ENCODE measurements at regions not wholly inside any gene's neighbourhood (a gene's known extent, or its start where the extent isn't known, plus 50 kb on each side); places are given as distances from the start of the nearest gene placed in this dataset.

DNA sequence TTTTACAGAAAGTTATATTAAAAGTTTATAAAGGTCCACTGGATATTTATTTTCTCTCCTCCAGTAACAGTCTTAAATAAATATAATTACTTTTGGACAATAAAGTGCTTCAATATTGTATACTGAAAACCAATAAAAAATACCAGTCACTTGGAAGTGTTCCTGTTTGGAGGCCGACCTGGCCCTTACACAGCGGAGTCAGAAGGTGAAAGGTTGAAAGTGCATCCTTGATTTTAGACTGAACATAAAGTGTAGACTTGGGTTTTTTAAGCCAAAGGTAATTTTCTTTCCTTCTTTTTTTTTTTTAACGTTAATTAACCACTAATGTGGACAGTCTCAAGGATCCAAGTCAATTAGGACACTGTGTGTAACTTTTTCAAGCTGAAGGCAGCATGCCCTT, 152.3 kb upstream of the TBX18 start:
- DNase-seq (ENCODE audit: low spot score) = no peak
- TF ChIP-seq CTCF (IDR thresholded peaks at IDR 0.05) = no peak
- ATAC-seq (ENCODE audit: low FRiP score) = no peak

DNA sequence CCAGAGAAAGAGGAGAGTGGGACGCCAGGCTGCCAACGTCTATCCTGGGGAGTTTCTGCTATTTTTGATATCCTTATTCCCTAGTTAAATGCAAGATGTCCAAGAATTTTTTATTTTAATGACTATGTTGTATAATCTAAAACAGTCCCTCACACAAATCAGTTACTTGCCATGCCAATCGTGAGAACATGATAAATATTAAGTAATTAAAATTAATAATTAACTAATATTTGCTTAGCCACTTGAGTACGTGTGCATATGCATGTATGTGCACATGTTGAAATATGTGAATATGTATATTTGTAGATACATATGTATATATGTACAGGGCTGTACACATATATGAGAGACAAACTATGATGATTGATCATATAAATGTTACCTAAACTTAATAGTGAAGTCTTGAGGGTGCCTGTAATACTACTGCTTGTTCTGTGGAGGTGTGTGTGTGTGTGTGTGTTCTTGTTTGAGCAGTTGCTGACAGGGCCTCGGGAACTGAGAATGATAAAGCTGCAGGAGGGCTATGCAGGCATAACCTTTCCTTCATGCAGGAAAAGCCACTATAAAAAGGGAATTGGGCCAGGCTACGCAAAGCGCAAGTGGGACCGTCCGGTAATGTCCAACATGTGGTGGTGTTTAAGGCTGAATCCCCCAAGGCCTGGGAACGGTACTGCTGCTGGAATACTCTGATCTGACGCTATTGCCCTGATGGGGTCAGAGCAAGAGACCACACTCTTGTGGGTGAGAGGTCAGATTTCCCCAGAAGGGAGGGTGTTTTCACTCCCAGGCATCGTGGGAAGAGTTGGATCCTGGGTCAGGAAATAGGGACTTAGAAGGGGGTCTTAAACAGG, 148.3 kb upstream of the TBX18 start:
- TF ChIP-seq CTCF (IDR thresholded peaks at IDR 0.05) = no peak
- DNase-seq (ENCODE audit: low spot score) (no peak), ATAC-seq (ENCODE audit: low FRiP score) (no peak)

DNA sequence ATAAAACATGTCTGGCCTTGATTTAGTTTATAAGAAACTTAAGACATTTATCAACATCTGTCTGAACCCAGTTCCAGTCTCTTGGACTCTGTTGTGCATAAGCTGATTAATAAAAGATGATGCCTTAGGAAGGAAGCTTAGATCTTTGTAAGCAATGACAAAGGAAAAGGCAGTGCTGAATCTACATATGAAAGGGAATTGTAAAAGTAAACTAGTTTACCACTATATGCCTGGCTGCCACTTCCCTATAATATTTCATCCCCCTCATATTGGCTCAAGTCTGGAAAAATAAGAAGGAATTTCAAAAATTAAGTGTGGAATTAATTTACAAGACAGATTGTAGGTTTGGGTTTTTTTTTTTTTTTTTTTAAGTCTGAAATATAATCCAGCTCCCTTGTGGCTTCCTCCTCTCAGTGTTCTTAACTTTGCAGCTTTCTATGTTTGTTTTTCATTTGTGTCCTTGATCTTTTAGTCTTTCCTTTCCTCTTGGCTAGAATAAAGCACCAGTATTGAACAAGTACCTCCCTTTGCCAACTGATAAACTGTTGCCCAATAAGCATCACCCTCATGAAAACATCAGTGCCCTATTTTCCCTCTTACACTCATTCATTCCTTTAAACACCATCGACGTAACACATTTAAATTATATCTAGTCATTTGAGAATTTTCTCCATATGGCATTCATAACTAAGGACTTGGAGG, 146.7 kb upstream of the TBX18 start:
- ATAC-seq (ENCODE audit: low FRiP score) (no peak), DNase-seq (ENCODE audit: low spot score) (no peak)
- TF ChIP-seq CTCF (IDR thresholded peaks at IDR 0.05) = no peak

DNA sequence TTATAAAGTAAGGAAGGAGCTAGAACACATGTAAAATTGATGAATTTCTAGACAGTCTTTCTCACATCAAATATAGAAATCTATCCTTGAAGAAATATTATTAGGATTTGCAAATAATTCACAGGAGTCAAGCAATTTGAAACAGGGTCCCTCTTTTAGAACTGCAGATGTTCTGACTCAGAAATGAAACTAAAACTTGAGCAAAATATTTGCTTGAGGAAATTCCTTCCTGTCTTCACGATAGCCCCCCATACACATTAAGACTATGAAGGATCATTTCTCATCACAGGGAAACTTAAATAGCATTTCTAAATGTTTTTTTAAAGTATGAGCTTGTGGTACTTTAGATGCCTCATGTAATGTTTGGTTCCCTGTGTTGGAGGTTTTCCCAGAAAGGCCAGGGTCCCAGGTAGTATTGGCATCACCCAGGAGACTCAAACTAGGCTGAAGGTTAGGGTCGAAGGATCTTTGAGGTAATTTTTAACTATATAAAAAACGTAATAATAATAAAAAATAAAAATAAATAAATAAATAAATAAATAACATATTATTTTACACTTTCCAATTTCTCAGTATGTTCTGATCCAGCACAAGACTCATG, 144.0 kb upstream of the TBX18 start:
- ATAC-seq (ENCODE audit: low FRiP score) (no peak), DNase-seq (ENCODE audit: low spot score) (no peak)
- no peak for TF ChIP-seq CTCF (IDR thresholded peaks at IDR 0.05)

- no peak for TF ChIP-seq CTCF (IDR thresholded peaks at IDR 0.05)
- DNase-seq (ENCODE audit: low spot score) = no peak
- no peak for ATAC-seq (ENCODE audit: low FRiP score)
Observed at GRCh38 chr6:84906514-84906913, 142.1 kb upstream of the TBX18 start.

DNA sequence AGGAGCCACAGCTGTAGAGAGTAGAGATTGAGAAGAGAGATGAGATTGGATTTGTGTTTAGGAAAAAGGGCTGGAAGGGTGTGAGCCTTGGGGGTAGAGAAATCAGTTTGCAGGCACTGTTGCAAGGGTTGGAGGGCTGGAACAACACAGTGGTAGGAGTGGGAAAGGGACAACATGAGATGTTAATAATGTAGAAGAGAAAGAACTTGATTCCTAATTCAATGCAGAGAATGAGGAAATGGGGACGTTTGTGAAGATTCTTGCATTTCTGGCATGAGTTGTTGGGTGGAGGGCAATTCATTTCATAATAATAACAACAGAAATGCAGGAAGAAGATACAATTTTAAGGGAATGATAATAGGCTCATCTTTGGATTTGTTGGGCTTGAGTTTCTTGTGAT, 141.4 kb upstream of the TBX18 start:
- ATAC-seq (ENCODE audit: low FRiP score) (no peak), DNase-seq (ENCODE audit: low spot score) (no peak)
- no peak for TF ChIP-seq CTCF (IDR thresholded peaks at IDR 0.05)
